K562 (cell line): ENCODE measurements at regions not wholly inside any gene's neighbourhood (a gene's known extent, or its start where the extent isn't known, plus 50 kb on each side); places are given as distances from the start of the nearest gene placed in this dataset.

Source experiments
- ATAC-seq: fragments of 200-7000 bp; cut with Tn5 transposase; 3 replicates; pipeline ENCODE4 v1.9.1; 2020; ENCODE audit warnings: moderate library complexity
- BruUV-seq: library from RNA; stranded (reverse); fragments of 400-500 nt; replicated peaks from 2 replicates; lab custom pipeline; 2021; lab: Mats Ljungman, UMichigan
- CTCF ChIA-PET: fragments of 300-600 bp; formaldehyde crosslinking; extraction: SDS; loops from one replicate; lab custom pipeline; 2021; ENCODE audit warnings: low intra/inter-chr PET ratio; lab: Yijun Ruan, JAX
- POLR2A ChIA-PET: fragments of 300-600, 350-650 bp; sonication (Branson Sonifier 250); formaldehyde crosslinking; extraction: SDS; loops from one replicate; lab custom pipeline; 2021; ENCODE audit warnings: antibody characterized with exemption, inconsistent platforms; lab: Yijun Ruan, JAX
- DNase-seq, 4 experiments: peaks; one replicate each; pipeline versions ENCODE4 v3.0.0 to v3.0.0-alpha.2; 2011 to 2018; ENCODE audit warnings: low spot score in 3 of 4, mixed read lengths in 3 of 4; ENCODE audit errors: extremely low read depth in 1 of 4
- FAIRE-seq: peaks from 2 replicates; lab custom pipeline; 2011; peaks lifted over from hg19 to GRCh38; lab: Jason Lieb, UNC
- H2AFZ ChIP-seq: 2 replicates; pipeline ENCODE4 v1.6.0; 2011; ENCODE audit warnings: low read depth, low read length, control low read depth, inconsistent platforms
- H3K27ac ChIP-seq: fragments of 200-600 bp; 3 replicates; pipeline ENCODE4 v1.8.0; 2011; ENCODE audit warnings: low read depth, mild to moderate bottlenecking, control low read depth, inconsistent platforms, low read length, moderate library complexity, mixed read lengths; ENCODE audit errors: extremely low read depth
- H3K27me3 ChIP-seq, 2 experiments: fragments of 300-600 bp in 1 of 2; 2 replicates in 1 of 2; 3 replicates in 1 of 2; pipeline versions ENCODE4 v1.6.0 to v1.8.0; 2011; ENCODE audit warnings: inconsistent platforms in 2 of 2, low read length in 2 of 2, mild to moderate bottlenecking in 1 of 2, mixed read lengths in 1 of 2, moderate library complexity in 1 of 2; ENCODE audit not compliant: control insufficient read depth in 2 of 2, insufficient read depth in 2 of 2
- H3K36me3 ChIP-seq: fragments of 300-600 bp; 3 replicates; pipeline ENCODE4 v1.8.0; 2011; ENCODE audit warnings: mild to moderate bottlenecking, low read length, inconsistent platforms; ENCODE audit not compliant: control insufficient read depth, insufficient read depth
- H3K4me1 ChIP-seq, 2 experiments: fragments of 200-600 bp in 1 of 2; replicated peaks in 1 of 2; 2 replicates in 1 of 2; 3 replicates in 1 of 2; pipeline versions ENCODE4 v1.5.1 to v1.8.0; 2011; ENCODE audit warnings: inconsistent platforms in 2 of 2, low read length in 2 of 2, mild to moderate bottlenecking in 1 of 2, mixed read lengths in 1 of 2, moderate library complexity in 1 of 2; ENCODE audit not compliant: control insufficient read depth in 2 of 2, insufficient read depth in 2 of 2
- H3K4me2 ChIP-seq: 2 replicates; pipeline ENCODE4 v1.6.1; 2011; ENCODE audit warnings: low read length, control low read depth, inconsistent platforms, mixed read lengths; ENCODE audit not compliant: insufficient read depth
- H3K4me3 ChIP-seq: fragments of 200-600 bp; sonication (generic), shearing (Covaris generic); 2 replicates; pipeline ENCODE4 v1.5.1; 2016; ENCODE audit warnings: control low read depth, inconsistent platforms
- H3K79me2 ChIP-seq: fragments of 200-600 bp; 3 replicates; pipeline ENCODE4 v1.8.0; 2011; ENCODE audit warnings: low read length, inconsistent platforms; ENCODE audit not compliant: control insufficient read depth, insufficient read depth
- H3K9ac ChIP-seq, 2 experiments: 2 replicates each; pipeline versions ENCODE4 v1.6.0 to v1.6.1; 2011; ENCODE audit warnings: low read depth in 2 of 2, low read length in 2 of 2, control low read depth in 1 of 2, inconsistent platforms in 1 of 2, mild to moderate bottlenecking in 1 of 2, mixed read lengths in 1 of 2; ENCODE audit not compliant: insufficient read depth in 1 of 2
- H3K9me1 ChIP-seq: one replicate; pipeline ENCODE4 v1.6.0; 2011; ENCODE audit warnings: inconsistent platforms, mild to moderate bottlenecking, low read length, moderate library complexity; ENCODE audit not compliant: control insufficient read depth, insufficient read depth
- H3K9me3 ChIP-seq: replicated peaks from 2 replicates; pipeline ENCODE4 v1.5.1; 2011; ENCODE audit warnings: low read depth, low read length, inconsistent platforms; ENCODE audit not compliant: control insufficient read depth, insufficient read depth
- H4K20me1 ChIP-seq: replicated peaks from 2 replicates; pipeline ENCODE4 v1.6.1; 2011; ENCODE audit warnings: low read length, inconsistent platforms, mixed read lengths; ENCODE audit not compliant: control insufficient read depth, insufficient read depth
- BMI1 ChIP-seq: fragments of 150-350 bp; IDR thresholded peaks from 2 replicates; pipeline ENCODE4 v1.6.1; 2014; ENCODE audit warnings: low read length
- GABPB2 ChIP-seq: fragments of 250-450 bp; sonication (Bioruptor Pico); conservative IDR thresholded peaks from 2 replicates; pipeline ENCODE4 v1.5.1; 2021; ENCODE audit warnings: mild to moderate bottlenecking
- HDAC3 ChIP-seq: fragments of 450-650 bp; IDR thresholded peaks from 2 replicates; pipeline ENCODE4 v1.6.1; 2018; ENCODE audit warnings: borderline replicate concordance, mild to moderate bottlenecking, moderate library complexity; ENCODE audit not compliant: partially characterized antibody
- HSF4 ChIP-seq: fragments of 250-450 bp; sonication (Bioruptor Pico); IDR thresholded peaks from 2 replicates; pipeline ENCODE4 v2.1.2; 2022; ENCODE audit warnings: mild to moderate bottlenecking, moderate library complexity, borderline replicate concordance
- MCM3 ChIP-seq: fragments of 450-650 bp; IDR thresholded peaks from 2 replicates; pipeline ENCODE4 v1.6.1; 2016
- NR3C1 ChIP-seq: sonication (generic); formaldehyde crosslinking; IDR thresholded peaks from 2 replicates; pipeline ENCODE4 v1.8.1; 2022; ENCODE audit warnings: missing genetic modification reagents
- SLC30A9 ChIP-seq: fragments of 250-450 bp; sonication (Bioruptor Pico); IDR thresholded peaks from 2 replicates; pipeline ENCODE4 v1.8.0; 2022; ENCODE audit warnings: mild to moderate bottlenecking, moderate library complexity
- SRSF7 ChIP-seq: fragments of 200-400 bp; formaldehyde crosslinking; optimal IDR thresholded peaks from 2 replicates; pipeline ENCODE3; 2017; ENCODE audit warnings: mild to moderate bottlenecking, low read depth, low read length
- TFAM ChIP-seq: fragments of 250-450 bp; sonication (Bioruptor Pico); conservative IDR thresholded peaks from 2 replicates; pipeline ENCODE4 v1.5.0; 2021; ENCODE audit warnings: mild to moderate bottlenecking, moderate library complexity
- ZBTB8A ChIP-seq: fragments of 450-650 bp; IDR thresholded peaks from 2 replicates; pipeline ENCODE4 v1.6.1; 2018; ENCODE audit warnings: mild to moderate bottlenecking, moderate library complexity; ENCODE audit not compliant: partially characterized antibody
- ZNF165 ChIP-seq: fragments of 250-450 bp; sonication (Bioruptor Pico); IDR thresholded peaks from 2 replicates; pipeline ENCODE4 v1.4.0; 2020; ENCODE audit warnings: borderline replicate concordance
- ZNF41 ChIP-seq: fragments of 250-450 bp; sonication (Bioruptor Pico); conservative IDR thresholded peaks from 2 replicates; pipeline ENCODE4 v1.4.0; 2020; ENCODE audit warnings: mild to moderate bottlenecking
- ZNF707 ChIP-seq: fragments of 250-450 bp; sonication (Bioruptor Pico); conservative IDR thresholded peaks from 2 replicates; pipeline ENCODE4 v1.8.0; 2022; ENCODE audit warnings: inconsistent platforms, mild to moderate bottlenecking, moderate library complexity
- WGBS: fragments of 100-300 bp; shearing (Covaris generic); methylation state at CpG from one replicate; pipeline ENCODE4 v1.1.6; 2016; ENCODE audit warnings: low coverage, mixed read lengths; ENCODE audit not compliant: insufficient coverage; ENCODE audit errors: missing lambda C conversion rate; 5-methylcytosine and 5-hydroxymethylcytosine counted together
- in situ Hi-C: fragments of 300-500 bp; cut with MboI; formaldehyde crosslinking; loops from 4 replicates; pipeline ENCODE4 v1.15.0; 2018; ENCODE audit warnings: inconsistent platforms, mixed read lengths
- intact Hi-C: fragments of 100-400 bp; cut with micrococcal nuclease; formaldehyde crosslinking; loops from 2 replicates; pipeline ENCODE4 v1.14.2; 2022
- TF ChIP-seq, protein P1 (sequence below): sonication (generic); formaldehyde crosslinking; IDR thresholded peaks from 2 replicates; pipeline ENCODE4 v1.8.0; 2023; ENCODE audit warnings: mild to moderate bottlenecking, missing genetic modification reagents

- ChIA-PET CTCF (interaction anchor here (4.4 kb wide), 1 partner anchor 936 kb away, joined by 36 read pairs; no protein-coding TSS in a partner anchor), POLR2A (interaction anchor here (0.6 kb wide), 1 partner anchor 244 kb away, joined by 5 read pairs; no protein-coding TSS in a partner anchor)
- no peaks in the 10 kb centered on the region for H3K27me3 ChIP-seq
- H3K79me2 ChIP-seq: no peaks in the 10 kb centered on the region
- H3K9me1 ChIP-seq: no peaks in the 10 kb centered on the region
- H3K36me3 ChIP-seq: no peaks in the 10 kb centered on the region
- no peak overlapping the region for H3K4me3 ChIP-seq
- intact Hi-C loops: loop anchor here (10.0 kb wide), 2 partner anchors 862 to 1952 kb away; partner anchors contain the start of gene UBE2E3
- WGBS: 0% methylated on average over 2 of the region's 2 CpGs
- TF ChIP-seq GABPB2 (CRISPR knock-in tag): no peak
- TF ChIP-seq, all 486 proteins: peak for 0
- no peak overlapping the region for H3K9ac ChIP-seq
- in situ Hi-C loops: loop anchor here (10.0 to 25.0 kb wide), 2 partner anchors 939 to 1602 kb away; no protein-coding TSS in a partner anchor
- no peak overlapping the region for H3K4me2 ChIP-seq
- FAIRE-seq: no peak
- no peaks in the 10 kb centered on the region for H3K4me1 ChIP-seq
- H4K20me1 ChIP-seq: no peaks in the 10 kb centered on the region
- H2AFZ ChIP-seq: no peak overlapping the region
- no peak overlapping the region for H3K27ac ChIP-seq
- ATAC-seq: no peak
- no peaks in the 10 kb centered on the region for H3K9me3 ChIP-seq
- BruUV-seq: no TSS peak
- no peak for DNase-seq
These were observed 115.8 kb upstream of the CWC22 start for GRCh38 chr2:180122874-180123273.

DNA sequence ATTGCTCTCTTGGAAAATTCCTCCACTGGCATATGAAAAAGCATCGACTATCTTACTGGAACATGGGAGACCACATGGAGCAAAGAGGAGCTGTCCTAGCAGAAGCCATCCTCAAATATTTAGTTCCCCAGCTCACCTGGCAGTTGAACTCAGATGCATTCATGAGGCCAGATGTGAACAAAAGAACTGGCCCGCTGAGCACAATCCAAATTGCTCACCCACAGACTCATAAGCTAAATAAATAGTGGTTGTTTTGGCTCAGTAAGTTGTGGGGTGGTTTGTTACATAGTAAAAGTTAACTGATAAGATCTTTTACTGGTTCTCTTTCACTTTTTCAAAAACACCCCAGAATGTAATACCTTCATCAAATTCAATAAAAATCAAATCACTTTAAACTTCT is 108.6 kb upstream of the CWC22 start:
- Histone ChIP-seq H3K27me3 (no peaks in the 10 kb centered on the region), H3K36me3 (no peaks in the 10 kb centered on the region), H3K4me3 (no peak overlapping the region), H3K9me3 (no peaks in the 10 kb centered on the region), H3K9me1 (no peaks in the 10 kb centered on the region), H4K20me1 (no peaks in the 10 kb centered on the region), H2AFZ (no peak overlapping the region), H3K27ac (no peak overlapping the region), H3K79me2 (no peaks in the 10 kb centered on the region), H3K9ac (no peak overlapping the region), H3K4me1 (no peaks in the 10 kb centered on the region), H3K4me2 (no peak overlapping the region)
- ATAC-seq (no peak), FAIRE-seq (no peak), DNase-seq (no peak)
- TF ChIP-seq TFAM: no peak
- no peak for TF ChIP-seq BMI1
- no peak for TF ChIP-seq SRSF7
- TF ChIP-seq ZNF707 (CRISPR knock-in tag): no peak
- TF ChIP-seq SLC30A9 (CRISPR knock-in tag): no peak
- TF ChIP-seq ZNF41: no peak
- no peak for TF ChIP-seq NR3C1 (CRISPR knock-in tag)
- TF ChIP-seq MCM3: no peak
- TF ChIP-seq, protein P1, sequence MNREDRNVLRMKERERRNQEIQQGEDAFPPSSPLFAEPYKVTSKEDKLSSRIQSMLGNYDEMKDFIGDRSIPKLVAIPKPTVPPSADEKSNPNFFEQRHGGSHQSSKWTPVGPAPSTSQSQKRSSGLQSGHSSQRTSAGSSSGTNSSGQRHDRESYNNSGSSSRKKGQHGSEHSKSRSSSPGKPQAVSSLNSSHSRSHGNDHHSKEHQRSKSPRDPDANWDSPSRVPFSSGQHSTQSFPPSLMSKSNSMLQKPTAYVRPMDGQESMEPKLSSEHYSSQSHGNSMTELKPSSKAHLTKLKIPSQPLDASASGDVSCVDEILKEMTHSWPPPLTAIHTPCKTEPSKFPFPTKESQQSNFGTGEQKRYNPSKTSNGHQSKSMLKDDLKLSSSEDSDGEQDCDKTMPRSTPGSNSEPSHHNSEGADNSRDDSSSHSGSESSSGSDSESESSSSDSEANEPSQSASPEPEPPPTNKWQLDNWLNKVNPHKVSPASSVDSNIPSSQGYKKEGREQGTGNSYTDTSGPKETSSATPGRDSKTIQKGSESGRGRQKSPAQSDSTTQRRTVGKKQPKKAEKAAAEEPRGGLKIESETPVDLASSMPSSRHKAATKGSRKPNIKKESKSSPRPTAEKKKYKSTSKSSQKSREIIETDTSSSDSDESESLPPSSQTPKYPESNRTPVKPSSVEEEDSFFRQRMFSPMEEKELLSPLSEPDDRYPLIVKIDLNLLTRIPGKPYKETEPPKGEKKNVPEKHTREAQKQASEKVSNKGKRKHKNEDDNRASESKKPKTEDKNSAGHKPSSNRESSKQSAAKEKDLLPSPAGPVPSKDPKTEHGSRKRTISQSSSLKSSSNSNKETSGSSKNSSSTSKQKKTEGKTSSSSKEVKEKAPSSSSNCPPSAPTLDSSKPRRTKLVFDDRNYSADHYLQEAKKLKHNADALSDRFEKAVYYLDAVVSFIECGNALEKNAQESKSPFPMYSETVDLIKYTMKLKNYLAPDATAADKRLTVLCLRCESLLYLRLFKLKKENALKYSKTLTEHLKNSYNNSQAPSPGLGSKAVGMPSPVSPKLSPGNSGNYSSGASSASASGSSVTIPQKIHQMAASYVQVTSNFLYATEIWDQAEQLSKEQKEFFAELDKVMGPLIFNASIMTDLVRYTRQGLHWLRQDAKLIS (CRISPR knock-in tag): no peak
- no peak for TF ChIP-seq ZNF165
- no peak for TF ChIP-seq HDAC3
- no peak for TF ChIP-seq HSF4 (CRISPR knock-in tag)
- no peak for TF ChIP-seq ZBTB8A
- no TSS peak for BruUV-seq
- intact Hi-C loops: no loop called here
- in situ Hi-C loops: loop anchor here (25.0 kb wide), 1 partner anchor 947 kb away; no protein-coding TSS in a partner anchor
- 0% methylated on average over 2 of the region's 2 CpGs for WGBS
- CTCF ChIA-PET: no interaction called here
- POLR2A ChIA-PET: no interaction called here
